SK-N-SH (cell line): ENCODE measurements at regions not wholly inside any gene's neighbourhood (a gene's known extent, or its start where the extent isn't known, plus 50 kb on each side); places are given as distances from the start of the nearest gene placed in this dataset.

Experiments
- CHD2 ChIP-seq: fragments of 150-350 bp; IDR thresholded peaks from 2 replicates; pipeline ENCODE4 v1.6.1; 2018; ENCODE audit warnings: low read length; ENCODE audit not compliant: partially characterized antibody
- CTCF ChIP-seq: fragments of 200-600 bp; sonication (generic); IDR thresholded peaks from 2 replicates; pipeline ENCODE4 v1.6.1; 2017; ENCODE audit warnings: antibody characterized with exemption, mild to moderate bottlenecking, moderate library complexity
- EP300 ChIP-seq, 2 experiments: IDR thresholded peaks; 2 replicates each; pipeline versions ENCODE4 v1.4.0 to v1.6.1; 2012; ENCODE audit warnings: borderline replicate concordance in 1 of 2, low read depth in 1 of 2, low read length in 1 of 2
- EZH2phosphoT487 ChIP-seq: fragments of 200-600 bp; sonication (generic); IDR thresholded peaks from 2 replicates; pipeline ENCODE4 v1.6.1; 2017; ENCODE audit warnings: low read depth, mixed run types, mild to moderate bottlenecking, antibody characterized with exemption, moderate library complexity, borderline replicate concordance
- FOXJ3 ChIP-seq: sonication (generic); formaldehyde crosslinking; IDR thresholded peaks from 2 replicates; pipeline ENCODE4 v1.5.1; 2020; ENCODE audit warnings: mild to moderate bottlenecking, missing genetic modification reagents
- POLR2AphosphoS5 ChIP-seq: IDR thresholded peaks from 2 replicates; pipeline ENCODE4 v1.6.1; 2012; ENCODE audit warnings: low read depth, low read length
- RAD21 ChIP-seq: IDR thresholded peaks from 2 replicates; pipeline ENCODE4 v1.6.1; 2012; ENCODE audit warnings: mild to moderate bottlenecking, low read length
- RCOR1 ChIP-seq: fragments of 150-350 bp; IDR thresholded peaks from 2 replicates; pipeline ENCODE4 v1.6.1; 2017; ENCODE audit warnings: antibody characterized with exemption, low read length
- SIN3A ChIP-seq: IDR thresholded peaks from 2 replicates; pipeline ENCODE4 v1.6.1; 2012; ENCODE audit warnings: low read depth, mild to moderate bottlenecking, low read length, moderate library complexity, borderline replicate concordance
- SMC3 ChIP-seq: IDR thresholded peaks from 2 replicates; pipeline ENCODE4 v1.6.1; 2012; ENCODE audit warnings: low read depth, low read length, improper control_type of control experiment
- TAF1 ChIP-seq: IDR thresholded peaks from 2 replicates; pipeline ENCODE4 v1.6.1; 2012; ENCODE audit warnings: low read depth, mild to moderate bottlenecking, low read length, moderate library complexity, borderline replicate concordance
- TF ChIP-seq, protein P1 (sequence below): fragments of 150-350 bp; IDR thresholded peaks from 2 replicates; pipeline ENCODE4 v1.6.1; 2017; ENCODE audit warnings: antibody characterized with exemption, low read length, low read depth, borderline replicate concordance

GRCh38 chr2:147182260-147182659, 662.6 kb upstream of the ACVR2A start:
- TF ChIP-seq RAD21 (no peak), CTCF (no peak), POLR2AphosphoS5 (no peak), SMC3 (no peak), EP300 (IDR thresholded peaks at IDR 0.05; ENCODE audit: borderline replicate concordance in 1 of 2, low read depth in 1 of 2, low read length in 1 of 2) (no peak), EZH2phosphoT487 (no peak), FOXJ3 (no peak), CHD2 (no peak), SIN3A (no peak), RCOR1 (no peak), TAF1 (no peak)
- TF ChIP-seq, protein P1, sequence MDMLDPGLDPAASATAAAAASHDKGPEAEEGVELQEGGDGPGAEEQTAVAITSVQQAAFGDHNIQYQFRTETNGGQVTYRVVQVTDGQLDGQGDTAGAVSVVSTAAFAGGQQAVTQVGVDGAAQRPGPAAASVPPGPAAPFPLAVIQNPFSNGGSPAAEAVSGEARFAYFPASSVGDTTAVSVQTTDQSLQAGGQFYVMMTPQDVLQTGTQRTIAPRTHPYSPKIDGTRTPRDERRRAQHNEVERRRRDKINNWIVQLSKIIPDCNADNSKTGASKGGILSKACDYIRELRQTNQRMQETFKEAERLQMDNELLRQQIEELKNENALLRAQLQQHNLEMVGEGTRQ, result no peak
